ENCODE measurements at regions not wholly inside any gene's neighbourhood (a gene's known extent, or its start where the extent isn't known, plus 50 kb on each side); places are given as distances from the start of the nearest gene placed in this dataset.
"Not testable (repeated sequence)": the region's sequence is repeated elsewhere in the genome, so short reads cannot be mapped to it uniquely, and the experiment has no call there.

GRCh38 chr3:194950906-194951628, 265.4 kb downstream of the FAM43A start:
- DNase-seq (ENCODE audit: low spot score) = no peak

- not testable (repeated sequence) for DNase-seq (ENCODE audit: low spot score)
These were observed 265.9 kb downstream of the FAM43A start for GRCh38 chr3:194951629-194951920.

- DNase-seq (ENCODE audit: low spot score) = no peak
These were observed 266.4 kb downstream of the FAM43A start for GRCh38 chr3:194951931-194952582.

- DNase-seq (ENCODE audit: low spot score) = no peak
These were observed 267.2 kb downstream of the FAM43A start for GRCh38 chr3:194952841-194953241.

GRCh38 chr3:194953291-194953690, 267.6 kb downstream of the FAM43A start:
- no peak for DNase-seq (ENCODE audit: low spot score)

GRCh38 chr3:194955546-194955945, 269.9 kb downstream of the FAM43A start:
- no peak for DNase-seq (ENCODE audit: low spot score)

GRCh38 chr3:194955979-194956696, 270.5 kb downstream of the FAM43A start:
- DNase-seq (ENCODE audit: low spot score) = no peak

GRCh38 chr3:194956697-194957396, 271.2 kb downstream of the FAM43A start:
- no peak for DNase-seq (ENCODE audit: low spot score)

- DNase-seq (ENCODE audit: low spot score) = no peak
These were observed 272.1 kb downstream of the FAM43A start for GRCh38 chr3:194957743-194958240.

- no peak for DNase-seq (ENCODE audit: low spot score)
These were observed 273.5 kb downstream of the FAM43A start for GRCh38 chr3:194959217-194959616.

GRCh38 chr3:194959666-194960065, 274.0 kb downstream of the FAM43A start:
- not testable (repeated sequence) for DNase-seq (ENCODE audit: low spot score)

GRCh38 chr3:194960446-194961032, 274.9 kb downstream of the FAM43A start:
- no peak for DNase-seq (ENCODE audit: low spot score)

GRCh38 chr3:194961149-194961548, 275.5 kb downstream of the FAM43A start:
- no peak for DNase-seq (ENCODE audit: low spot score)

GRCh38 chr3:194961571-194961970, 275.9 kb downstream of the FAM43A start:
- no peak for DNase-seq (ENCODE audit: low spot score)

- DNase-seq (ENCODE audit: low spot score) = no peak
These were observed 276.4 kb downstream of the FAM43A start for GRCh38 chr3:194962056-194962455.

- DNase-seq (ENCODE audit: low spot score) = no peak
These were observed 279.1 kb downstream of the FAM43A start for GRCh38 chr3:194964809-194965208.

- peak; percentile 21 for DNase-seq (ENCODE audit: low spot score)
These were observed 281.8 kb downstream of the FAM43A start for GRCh38 chr3:194967151-194968117.

- no peak for DNase-seq (ENCODE audit: low spot score)
These were observed 284.4 kb downstream of the FAM43A start for GRCh38 chr3:194970066-194970465.

GRCh38 chr3:194971009-194971408, 285.3 kb downstream of the FAM43A start:
- DNase-seq (ENCODE audit: low spot score) = no peak

GRCh38 chr3:194971965-194972364, 286.3 kb downstream of the FAM43A start:
- DNase-seq (ENCODE audit: low spot score) = no peak

- no peak for DNase-seq (ENCODE audit: low spot score)
These were observed 287.0 kb downstream of the FAM43A start for GRCh38 chr3:194972641-194973040.
